ENCODE measurements at regions not wholly inside any gene's neighbourhood (a gene's known extent, or its start where the extent isn't known, plus 50 kb on each side); places are given as distances from the start of the nearest gene placed in this dataset.

GRCh38 chrX:39165185-39165584 lies 363.9 kb downstream of the MID1IP1 start:
- no peaks in the 10 kb centered on the region for H3K36me3 ChIP-seq (ENCODE audit: control insufficient read depth, insufficient read depth, low read length)
- TF ChIP-seq CTCF (IDR thresholded peaks at IDR 0.05; ENCODE audit: insufficient read depth, low read length, poor library complexity, severe bottlenecking), result no peak
- no peak overlapping the region for H3K4me3 ChIP-seq (ENCODE audit: low read depth, low read length)
- peaks cover 11% of the 10 kb centered on the region for H3K27me3 ChIP-seq (ENCODE audit: control insufficient read depth, insufficient read depth, low read length)
- no peak for DNase-seq (ENCODE audit: low read depth)

- DNase-seq (ENCODE audit: low read depth), result no peak
- Histone ChIP-seq H3K27me3 (ENCODE audit: control insufficient read depth, insufficient read depth, low read length) (peaks cover 11% of the 10 kb centered on the region), H3K36me3 (ENCODE audit: control insufficient read depth, insufficient read depth, low read length) (no peaks in the 10 kb centered on the region), H3K4me3 (ENCODE audit: low read depth, low read length) (no peak overlapping the region)
- no peak for TF ChIP-seq CTCF (IDR thresholded peaks at IDR 0.05; ENCODE audit: insufficient read depth, low read length, poor library complexity, severe bottlenecking)
Observed at GRCh38 chrX:39165773-39166172, 364.5 kb downstream of the MID1IP1 start.

- DNase-seq (ENCODE audit: low read depth), result no peak
- Histone ChIP-seq H3K27me3 (ENCODE audit: control insufficient read depth, insufficient read depth, low read length) (peaks cover 6% of the 10 kb centered on the region), H3K4me3 (ENCODE audit: low read depth, low read length) (no peak overlapping the region), H3K36me3 (ENCODE audit: control insufficient read depth, insufficient read depth, low read length) (no peaks in the 10 kb centered on the region)
- TF ChIP-seq CTCF (IDR thresholded peaks at IDR 0.05; ENCODE audit: insufficient read depth, low read length, poor library complexity, severe bottlenecking), result no peak
Observed at GRCh38 chrX:39167791-39168190, 366.5 kb downstream of the MID1IP1 start.

- DNase-seq (ENCODE audit: low read depth), result no peak
- Histone ChIP-seq H3K27me3 (ENCODE audit: control insufficient read depth, insufficient read depth, low read length) (no peaks in the 10 kb centered on the region), H3K4me3 (ENCODE audit: low read depth, low read length) (no peak overlapping the region), H3K36me3 (ENCODE audit: control insufficient read depth, insufficient read depth, low read length) (no peaks in the 10 kb centered on the region)
- no peak for TF ChIP-seq CTCF (IDR thresholded peaks at IDR 0.05; ENCODE audit: insufficient read depth, low read length, poor library complexity, severe bottlenecking)
Observed at GRCh38 chrX:39168609-39169008, 367.4 kb downstream of the MID1IP1 start.

GRCh38 chrX:39169976-39170375 lies 368.7 kb downstream of the MID1IP1 start:
- DNase-seq (ENCODE audit: low read depth), result no peak
- H3K27me3 ChIP-seq (ENCODE audit: control insufficient read depth, insufficient read depth, low read length), result no peaks in the 10 kb centered on the region
- H3K4me3 ChIP-seq (ENCODE audit: low read depth, low read length), result no peak overlapping the region
- no peaks in the 10 kb centered on the region for H3K36me3 ChIP-seq (ENCODE audit: control insufficient read depth, insufficient read depth, low read length)
- TF ChIP-seq CTCF (IDR thresholded peaks at IDR 0.05; ENCODE audit: insufficient read depth, low read length, poor library complexity, severe bottlenecking), result no peak

GRCh38 chrX:39170464-39170863 lies 369.2 kb downstream of the MID1IP1 start:
- Histone ChIP-seq H3K4me3 (ENCODE audit: low read depth, low read length) (no peak overlapping the region), H3K36me3 (ENCODE audit: control insufficient read depth, insufficient read depth, low read length) (no peaks in the 10 kb centered on the region), H3K27me3 (ENCODE audit: control insufficient read depth, insufficient read depth, low read length) (no peaks in the 10 kb centered on the region)
- no peak for TF ChIP-seq CTCF (IDR thresholded peaks at IDR 0.05; ENCODE audit: insufficient read depth, low read length, poor library complexity, severe bottlenecking)
- DNase-seq (ENCODE audit: low read depth), result no peak
